ENCODE measurements at regions not wholly inside any gene's neighbourhood (a gene's known extent, or its start where the extent isn't known, plus 50 kb on each side); places are given as distances from the start of the nearest gene placed in this dataset.

DNA sequence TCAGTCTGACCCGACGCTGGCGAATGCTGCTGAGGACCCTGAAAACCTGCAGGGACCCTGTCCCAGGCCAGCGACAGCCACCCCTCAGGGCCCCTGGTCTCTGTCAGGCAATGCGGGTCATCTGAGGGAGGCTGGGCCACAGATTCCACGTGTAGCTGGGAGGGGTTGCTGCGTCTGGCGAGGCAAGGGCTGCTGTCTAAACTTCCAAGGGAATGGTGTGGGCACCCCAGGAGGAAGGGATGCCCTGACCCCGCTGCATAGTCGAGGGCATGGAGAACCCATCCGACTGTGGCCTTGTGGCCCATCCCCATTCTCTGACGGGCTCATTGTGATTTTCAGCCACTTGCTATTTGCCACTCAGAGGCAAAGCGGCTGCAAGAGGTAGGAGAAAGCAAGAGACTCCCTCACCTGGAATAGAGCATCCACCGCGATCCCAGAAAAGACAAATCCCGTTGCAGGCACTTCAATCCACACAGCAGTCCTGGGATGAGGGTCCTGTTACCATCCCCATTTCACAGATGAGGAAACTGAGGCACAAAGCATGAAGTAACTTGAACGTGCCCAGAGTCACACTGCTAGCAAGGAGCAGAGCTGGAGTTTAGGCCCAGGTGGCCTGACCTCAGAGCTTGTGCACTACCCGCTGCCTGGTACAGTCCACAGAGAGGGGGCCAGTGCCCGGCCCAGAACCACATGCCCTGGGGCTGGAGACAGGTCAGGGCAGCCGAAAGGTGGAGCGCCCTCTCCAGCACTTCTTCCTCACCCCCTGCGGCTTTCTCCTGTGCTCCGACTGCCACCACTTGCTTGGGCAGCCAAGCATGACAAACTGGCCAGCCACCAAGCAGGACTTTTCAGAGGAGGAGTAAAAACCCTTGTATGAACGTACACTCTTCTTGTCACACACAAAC lies 163.8 kb upstream of the KLF14 start:
- no peak for DNase-seq

- DNase-seq: no peak
Observed at GRCh38 chr7:130899071-130899560, 165.1 kb upstream of the KLF14 start.

GRCh38 chr7:130899638-130900401 lies 165.8 kb upstream of the KLF14 start:
- no peak for DNase-seq

DNA sequence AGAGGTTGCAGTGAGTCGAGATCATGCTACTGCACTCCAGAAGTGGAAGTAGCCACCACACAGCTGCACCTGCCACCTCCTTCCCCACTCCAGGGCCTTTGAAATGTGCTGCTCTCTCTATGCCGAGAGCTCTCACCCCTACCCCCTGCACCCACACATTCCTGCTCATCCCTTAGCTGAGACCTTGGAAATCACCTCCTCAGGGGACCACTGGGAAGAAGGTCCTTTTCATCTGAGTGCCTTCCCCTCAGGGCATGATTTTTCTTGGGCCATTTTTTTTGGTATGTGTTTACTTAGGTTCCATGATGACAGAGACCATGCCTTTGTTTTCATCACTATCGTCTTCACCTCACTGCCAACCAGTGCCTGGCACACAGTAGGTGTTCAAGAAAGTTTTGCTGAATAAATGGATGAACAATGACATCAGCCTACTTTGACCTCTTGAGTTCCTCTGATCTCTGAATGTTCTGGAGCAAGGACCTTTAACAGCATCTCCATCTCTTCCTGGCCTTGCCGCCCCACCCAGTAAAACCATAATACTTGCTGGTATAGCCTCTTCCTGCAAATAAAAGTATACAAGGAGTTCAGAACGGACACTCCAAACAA lies 166.6 kb upstream of the KLF14 start:
- no peak for DNase-seq

GRCh38 chr7:130901209-130901783 lies 167.3 kb upstream of the KLF14 start:
- DNase-seq: no peak

- DNase-seq: no peak
Observed at GRCh38 chr7:130902755-130903357, 168.8 kb upstream of the KLF14 start.

GRCh38 chr7:130903358-130903974 lies 169.5 kb upstream of the KLF14 start:
- DNase-seq: no peak

- DNase-seq: no peak
Observed at GRCh38 chr7:130904031-130904757, 170.2 kb upstream of the KLF14 start.

DNA sequence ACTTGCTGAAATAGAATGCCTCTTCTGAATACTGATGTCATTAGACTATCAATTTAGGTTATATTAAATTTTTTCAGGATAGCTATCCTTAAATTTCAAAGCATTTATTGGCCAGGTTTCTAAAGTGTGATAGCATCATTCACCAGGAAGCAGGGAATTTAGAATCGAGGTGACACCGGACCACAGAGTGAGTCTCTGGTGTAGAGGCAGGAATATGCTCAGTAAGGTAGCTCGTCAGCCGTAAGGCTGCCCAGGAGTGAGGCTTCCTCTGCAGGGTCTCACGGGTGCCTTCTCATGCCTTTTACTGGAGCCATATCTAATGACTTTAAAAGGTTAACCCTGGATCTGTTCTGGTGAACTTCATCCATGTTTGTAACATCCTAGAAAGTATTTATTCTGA lies 170.8 kb upstream of the KLF14 start:
- no peak for DNase-seq

- no peak for DNase-seq
Observed at GRCh38 chr7:130906575-130906974, 172.6 kb upstream of the KLF14 start.

- DNase-seq: no peak
Observed at GRCh38 chr7:130907439-130907838, 173.4 kb upstream of the KLF14 start.

DNA sequence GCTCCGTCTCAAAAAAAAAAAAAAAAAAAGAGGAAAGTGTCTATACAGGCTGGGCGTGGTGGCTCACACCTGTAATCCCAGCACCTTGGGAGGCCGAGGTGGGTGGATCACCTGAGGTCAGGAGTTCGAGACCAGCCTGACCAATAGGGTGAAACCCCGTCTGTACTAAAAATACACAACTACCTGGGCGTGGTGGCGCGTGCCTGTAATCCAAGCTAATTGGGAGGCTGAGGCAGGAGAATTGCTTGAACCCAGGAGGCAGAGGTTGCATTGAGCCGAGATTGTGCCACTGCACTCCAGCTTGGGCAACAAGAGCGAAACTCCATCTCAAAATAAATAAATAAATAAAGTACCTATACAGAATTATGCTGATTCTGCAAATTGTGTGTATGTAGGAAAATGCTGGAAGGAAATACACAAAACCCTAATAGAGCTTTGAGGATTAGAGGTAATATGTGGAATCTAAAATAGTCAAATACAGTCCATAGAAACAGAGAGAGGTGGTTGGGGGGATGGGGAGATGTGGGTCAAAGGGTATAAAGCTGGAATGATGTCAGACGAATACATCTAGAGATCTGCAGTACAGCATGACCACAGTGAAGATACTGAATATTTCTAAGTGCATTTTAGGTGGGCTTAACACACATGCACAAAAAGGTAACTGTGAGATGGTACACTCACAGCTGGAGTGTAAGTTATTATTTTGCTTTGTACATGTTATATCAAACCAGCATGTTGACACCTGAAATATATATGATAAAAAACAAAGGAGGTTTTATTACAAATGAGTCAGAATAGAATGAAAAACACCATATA lies 174.5 kb upstream of the KLF14 start:
- DNase-seq: no peak

- no peak for DNase-seq
Observed at GRCh38 chr7:130909161-130909836, 175.3 kb upstream of the KLF14 start.

- no peak for DNase-seq
Observed at GRCh38 chr7:130909881-130910672, 176.1 kb upstream of the KLF14 start.

DNA sequence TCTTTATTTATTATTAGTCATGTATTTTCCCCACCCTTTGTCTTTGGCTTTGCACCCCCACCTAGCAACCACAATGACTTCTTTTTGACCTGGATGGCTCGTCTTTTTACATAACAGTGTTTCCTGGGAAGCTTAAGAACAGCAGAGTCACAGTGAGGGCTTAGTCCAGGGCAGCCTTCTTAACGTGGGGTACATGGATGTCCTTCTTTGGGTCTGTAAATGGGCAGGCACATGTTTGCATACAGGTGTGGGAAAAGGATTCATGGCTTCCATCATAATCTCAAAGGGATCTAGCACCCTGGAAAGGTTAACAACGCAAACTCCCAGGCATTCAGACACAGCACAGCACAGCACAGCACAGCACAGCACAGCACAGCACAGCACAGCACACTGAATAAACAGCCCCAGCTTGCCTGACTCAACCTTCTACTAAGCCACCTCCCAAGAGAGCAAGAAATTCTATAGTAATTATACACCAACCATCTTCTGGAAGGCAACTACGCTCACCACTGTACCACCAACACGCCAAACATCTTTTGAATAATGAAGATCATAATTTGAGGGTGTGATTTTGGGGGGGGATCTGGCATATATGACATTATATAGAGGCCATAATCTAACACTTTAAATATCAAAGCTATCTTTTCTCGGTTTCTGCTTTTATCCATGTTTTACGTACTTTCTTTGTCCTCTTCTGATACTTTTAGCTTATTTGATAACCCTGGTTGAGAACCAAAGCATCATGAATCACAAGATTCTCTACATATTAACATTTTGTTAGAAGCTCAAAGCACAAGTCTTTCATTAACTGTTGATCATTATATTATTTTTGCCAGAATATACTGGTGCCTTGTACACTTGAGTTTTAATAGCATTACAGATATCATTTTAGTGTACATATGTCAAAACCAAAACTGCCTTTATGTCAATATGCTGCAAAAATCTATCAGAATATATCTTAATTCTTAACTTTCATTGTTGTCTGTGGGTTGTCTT lies 177.2 kb upstream of the KLF14 start:
- no peak for DNase-seq

- DNase-seq: no peak
Observed at GRCh38 chr7:130912082-130912861, 178.3 kb upstream of the KLF14 start.

Data from NCI-H446 treated with DMSO at 0.1 percent for 48 hours (cell line).